Right renal cortex interstitium (tissue), 3 donors: ENCODE measurements at regions not wholly inside any gene's neighbourhood (a gene's known extent, or its start where the extent isn't known, plus 50 kb on each side); places are given as distances from the start of the nearest gene placed in this dataset.

Experiments used
- DNase-seq, 3 donors: peaks; one replicate each; pipeline ENCODE4 v3.0.0-alpha.2; 2013; ENCODE audit warnings: low read depth in 3 of 3, low spot score in 2 of 3

DNA sequence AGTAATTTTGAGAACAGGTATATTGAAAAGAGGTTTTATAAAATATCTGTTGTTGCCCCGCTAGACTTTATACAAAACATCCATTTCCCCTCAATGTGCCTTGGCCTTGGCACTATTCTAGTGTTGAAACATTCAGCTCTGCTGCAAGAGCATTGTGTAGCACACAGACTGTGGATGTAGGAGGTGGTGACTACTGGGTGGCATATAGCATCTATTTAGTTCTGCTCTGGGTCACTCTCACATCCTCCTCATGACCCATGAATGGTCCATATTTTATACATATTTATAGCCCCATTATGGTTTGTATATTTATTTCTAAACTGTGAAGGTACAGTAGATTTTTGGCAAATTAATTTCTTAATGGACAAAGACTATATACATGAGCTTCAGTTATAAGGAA is 1022.0 kb upstream of the CELF4 start:
- no peak for DNase-seq

DNA sequence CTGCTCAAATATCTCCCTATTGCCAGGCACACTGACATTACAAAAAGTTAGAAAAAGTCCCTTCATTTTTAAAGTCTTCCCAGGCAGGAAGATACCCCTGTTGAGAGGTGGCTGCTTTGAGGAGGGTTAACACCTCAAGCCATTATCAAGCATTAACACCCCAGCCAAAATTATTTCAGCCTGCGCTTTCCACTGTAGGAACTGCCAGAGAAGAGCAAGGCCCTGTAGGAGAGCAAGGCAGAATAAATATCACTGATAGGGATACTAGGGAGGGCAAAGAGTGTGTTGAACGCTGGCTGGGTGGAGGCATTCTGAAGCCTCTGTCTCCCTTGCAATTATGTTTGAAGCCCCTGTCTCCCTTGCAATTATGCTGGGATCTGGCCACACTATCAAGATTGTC is 1020.7 kb upstream of the CELF4 start:
- no peak for DNase-seq

DNA sequence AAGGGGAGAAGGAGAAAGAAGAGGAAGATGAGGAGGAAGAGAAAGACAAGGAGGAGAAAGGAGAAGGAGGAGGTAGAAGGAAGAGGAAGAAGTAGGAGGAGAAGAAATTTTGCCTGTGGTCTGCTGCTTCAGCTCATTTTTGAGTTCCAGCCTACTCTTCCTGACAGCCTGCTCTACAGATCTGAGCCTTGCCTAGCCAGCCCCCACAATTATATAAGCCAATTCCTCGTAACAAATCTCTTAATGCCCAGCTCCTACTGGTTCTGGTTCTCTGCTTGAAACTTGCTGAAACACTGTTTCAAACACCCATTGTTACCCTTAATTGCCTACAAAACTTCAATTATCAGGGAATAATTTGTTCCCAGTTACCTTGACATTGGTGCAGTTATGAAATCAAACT is 1014.2 kb upstream of the CELF4 start:
- no peak for DNase-seq

DNA sequence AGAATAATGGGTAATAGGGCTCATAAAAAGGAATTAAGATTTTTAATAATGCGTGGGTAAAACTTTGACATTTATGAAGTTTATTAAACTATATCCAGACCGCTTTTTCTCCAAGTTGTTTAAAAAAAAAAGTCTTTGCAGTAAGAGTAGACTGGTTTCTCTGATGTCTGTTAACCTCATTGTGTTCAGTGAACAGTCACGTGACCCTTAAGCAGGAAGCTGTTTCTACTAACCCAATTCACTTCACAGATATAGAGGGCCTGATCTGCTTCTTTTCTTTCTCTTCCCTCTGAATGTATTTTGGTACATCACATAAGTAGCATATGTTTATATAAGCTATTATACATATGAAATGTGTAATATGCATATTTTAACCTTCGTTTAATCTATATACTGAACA is 1011.3 kb upstream of the CELF4 start:
- DNase-seq, result no peak

DNA sequence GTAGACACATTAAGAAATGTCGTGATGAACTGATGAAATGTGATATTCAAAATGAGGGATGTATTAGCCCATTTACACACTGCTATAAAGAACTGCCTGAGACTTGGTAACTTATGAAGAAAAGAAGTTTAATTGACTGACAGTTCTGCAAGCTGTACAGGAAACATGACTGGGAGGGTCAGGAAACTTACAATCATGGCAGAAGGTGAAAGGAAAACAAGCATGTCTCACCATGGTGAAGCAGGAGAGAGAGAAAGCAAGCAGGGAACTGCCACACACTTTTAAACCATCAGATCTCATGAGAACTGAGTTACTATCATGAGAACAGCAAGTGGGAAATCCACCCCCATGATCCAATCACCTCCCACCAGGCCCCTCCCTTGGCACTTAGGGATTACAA is 1010.8 kb upstream of the CELF4 start:
- DNase-seq, result no peak

DNA sequence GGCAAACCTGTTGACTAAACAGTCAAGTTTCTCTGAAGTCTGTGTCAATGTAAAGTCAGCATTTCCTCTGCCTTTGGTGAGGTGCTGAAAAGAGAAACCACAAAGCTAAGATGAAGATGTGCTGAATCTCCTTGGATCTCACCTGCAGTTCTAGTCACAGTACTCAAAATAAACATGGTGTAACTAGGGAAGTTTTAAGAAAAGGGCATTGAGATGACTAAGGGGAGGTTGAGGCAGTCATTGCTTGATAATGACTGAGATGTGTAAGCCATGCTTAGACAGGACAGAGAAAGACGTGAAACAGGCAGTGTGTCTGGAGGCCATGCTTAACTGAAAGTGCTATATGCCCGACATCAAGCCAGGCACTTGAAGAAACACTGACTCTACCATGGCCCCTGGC is 1010.0 kb upstream of the CELF4 start:
- no peak for DNase-seq

DNA sequence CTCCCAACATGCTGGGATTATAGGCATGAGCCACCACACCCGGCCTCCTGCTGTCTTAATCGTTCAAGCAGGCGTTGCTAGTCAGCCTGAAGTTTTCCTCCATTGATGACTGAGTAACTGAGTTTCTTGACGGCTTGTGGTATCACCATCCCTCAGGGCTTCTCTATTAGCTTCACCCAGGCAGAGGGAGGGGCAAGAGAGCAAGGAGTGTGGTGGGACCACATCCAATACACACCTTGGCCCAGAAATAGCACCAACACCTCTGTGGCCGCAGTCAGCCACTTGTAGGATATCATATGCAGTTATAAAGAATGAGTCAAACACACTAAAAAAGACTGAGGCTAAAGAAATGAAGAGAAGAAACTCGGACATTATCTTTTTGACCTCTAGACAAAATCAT is 1009.4 kb upstream of the CELF4 start:
- no peak for DNase-seq

DNA sequence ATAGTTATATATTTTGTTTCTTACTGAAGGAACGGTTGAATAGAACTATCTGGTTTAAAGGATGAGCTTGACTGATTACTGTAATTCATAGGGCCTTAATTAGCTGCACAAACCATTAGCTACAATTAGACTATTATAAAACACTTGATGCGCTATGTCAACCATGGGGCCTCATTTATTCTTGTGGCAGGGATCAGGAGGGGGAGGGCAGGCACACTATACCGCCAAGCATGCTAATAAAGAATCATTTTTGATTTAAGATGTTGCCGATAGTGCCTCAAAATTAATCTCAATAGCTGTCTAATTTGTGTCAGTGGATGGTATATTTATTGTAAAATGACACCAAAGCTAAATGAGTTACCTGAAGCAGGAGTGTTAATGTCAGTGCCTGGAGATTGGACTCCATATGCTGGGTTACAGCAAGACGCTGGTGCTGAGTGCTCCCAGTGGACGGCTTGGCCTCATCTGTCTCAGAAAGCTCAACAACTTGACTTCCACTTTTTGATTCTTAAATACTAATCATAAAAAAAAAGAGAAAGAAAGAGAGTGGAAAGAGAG is 1007.0 kb upstream of the CELF4 start:
- DNase-seq, result no peak

DNA sequence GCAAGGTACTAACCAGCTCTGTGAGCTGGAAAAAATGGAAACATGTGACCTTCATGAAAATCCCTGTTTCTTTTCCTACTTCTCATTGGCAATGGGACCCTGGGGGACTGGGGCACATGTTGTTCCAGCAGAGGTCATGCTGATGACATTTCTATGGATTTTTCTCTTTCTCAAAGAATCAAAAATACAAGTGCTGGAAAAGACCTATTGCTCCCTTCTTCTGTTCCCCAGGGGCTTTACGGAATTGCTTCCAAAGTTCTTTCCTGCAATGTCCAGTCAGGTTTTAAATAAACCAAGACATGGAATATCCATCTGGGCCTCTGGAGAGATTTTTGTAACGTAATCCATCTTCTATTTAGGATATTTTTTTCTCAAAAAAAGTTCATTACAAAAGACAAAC is 1006.1 kb upstream of the CELF4 start:
- DNase-seq, result no peak

DNA sequence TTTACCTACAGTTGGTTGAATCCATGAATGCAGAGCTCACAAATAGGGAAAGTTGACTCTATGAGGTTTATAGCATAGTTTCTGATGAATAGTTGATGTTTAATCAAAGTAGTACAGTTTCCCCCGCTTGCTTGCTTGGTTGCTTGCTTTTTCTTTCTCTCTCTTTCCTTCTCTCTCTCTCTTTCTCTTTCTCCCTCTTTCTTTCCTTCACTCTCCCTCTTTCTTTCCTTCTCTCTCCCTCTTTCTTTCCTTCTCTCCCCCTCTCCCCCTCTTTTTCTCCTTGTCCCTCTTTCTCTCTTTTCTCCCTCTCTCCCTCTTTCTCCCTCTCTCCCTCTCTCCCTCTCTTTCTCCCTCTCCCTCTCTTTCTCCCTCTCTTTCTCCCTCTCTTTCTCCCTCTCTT is 999.9 kb upstream of the CELF4 start:
- no peak for DNase-seq

DNA sequence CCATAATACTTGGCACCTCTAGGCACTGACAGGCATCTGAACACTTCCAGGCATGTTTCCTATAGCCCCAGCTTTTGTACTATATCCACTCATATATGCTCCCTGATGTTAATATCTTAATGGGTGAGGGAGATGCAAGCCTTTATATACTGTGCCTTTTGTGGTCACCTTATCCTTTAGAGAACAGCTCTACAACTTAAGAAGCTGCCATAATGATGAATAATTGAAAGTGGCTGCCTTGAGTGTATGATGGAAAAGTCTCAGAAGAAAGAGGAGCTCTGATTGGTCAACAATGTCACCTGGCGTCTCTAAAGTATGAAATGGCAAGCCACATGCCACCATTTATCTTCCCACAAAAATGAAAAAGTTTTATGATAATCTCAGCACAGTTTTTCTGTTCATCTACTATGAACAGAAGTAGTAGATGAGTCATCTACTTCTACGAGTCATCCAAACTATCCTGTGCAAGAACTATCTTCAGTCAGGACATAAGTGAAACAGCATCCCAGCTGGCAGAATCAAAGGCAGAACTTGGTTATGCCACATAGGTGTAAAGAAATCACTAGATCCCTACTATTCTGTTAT is 997.9 kb upstream of the CELF4 start:
- no peak for DNase-seq

DNA sequence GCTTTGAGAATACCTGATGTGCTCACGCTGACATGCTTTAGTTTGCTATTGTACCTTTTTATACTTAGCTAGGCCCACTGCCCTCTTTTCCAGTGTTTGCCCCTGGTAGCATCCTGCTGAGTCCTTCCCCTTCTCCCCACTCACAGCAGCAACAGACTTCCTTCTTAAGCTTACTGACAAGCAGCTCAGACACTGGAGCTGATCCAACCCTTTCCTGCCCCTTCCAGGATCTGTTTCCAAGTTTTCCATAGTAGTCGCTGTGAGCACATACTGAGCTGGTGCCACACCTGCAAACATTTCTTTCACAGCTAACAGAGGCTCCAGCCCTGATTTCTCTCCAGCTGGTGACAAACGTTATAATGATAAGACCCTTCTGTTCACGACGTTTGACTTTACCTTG is 991.4 kb upstream of the CELF4 start:
- no peak for DNase-seq

DNA sequence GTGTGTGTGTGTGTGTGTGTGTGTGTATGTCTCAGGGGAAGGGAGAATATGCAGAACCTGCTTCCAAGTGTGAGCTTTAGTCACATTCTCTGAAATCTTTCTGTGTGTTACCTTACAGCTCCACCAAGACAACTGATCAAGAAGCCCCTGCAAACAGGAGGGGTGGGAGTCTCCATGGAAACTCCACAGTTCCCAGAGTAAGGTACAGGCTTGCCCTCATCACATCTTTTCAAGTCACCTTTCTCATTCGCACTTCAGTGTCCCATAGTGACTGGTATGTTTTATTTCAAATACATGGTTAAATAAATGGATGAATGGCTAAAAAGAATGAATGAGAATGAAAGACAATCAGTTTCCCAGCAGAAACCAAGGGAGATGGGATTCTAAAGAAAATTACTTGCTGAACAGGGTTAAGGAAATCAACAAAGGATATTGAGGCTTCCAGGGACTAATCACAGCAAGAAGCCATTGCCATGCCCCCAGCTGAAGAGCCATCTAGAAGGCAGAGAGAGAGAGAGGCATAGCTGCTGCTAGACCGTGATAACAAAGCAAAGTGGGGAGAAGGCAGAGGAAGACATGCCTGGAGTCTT is 987.2 kb upstream of the CELF4 start:
- DNase-seq, result no peak

DNA sequence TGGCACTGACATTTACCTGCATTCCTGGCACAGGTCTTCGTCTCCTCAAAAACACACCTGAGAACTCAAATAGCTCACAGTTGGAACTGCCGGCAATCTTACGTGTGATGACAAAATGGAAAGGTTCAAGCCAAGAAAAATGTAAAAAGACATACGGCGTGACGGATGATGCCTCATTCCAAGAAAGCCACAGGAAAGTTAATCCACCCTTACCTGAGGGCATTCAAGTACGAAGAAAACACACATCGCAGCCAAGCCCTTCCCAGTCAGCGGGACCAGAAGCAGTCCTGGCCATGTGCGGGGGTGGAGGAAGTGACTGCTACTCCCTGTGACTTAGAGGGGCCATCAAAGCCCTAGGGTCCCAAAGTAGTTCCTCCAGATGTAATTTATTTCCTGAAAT is 986.3 kb upstream of the CELF4 start:
- no peak for DNase-seq

DNA sequence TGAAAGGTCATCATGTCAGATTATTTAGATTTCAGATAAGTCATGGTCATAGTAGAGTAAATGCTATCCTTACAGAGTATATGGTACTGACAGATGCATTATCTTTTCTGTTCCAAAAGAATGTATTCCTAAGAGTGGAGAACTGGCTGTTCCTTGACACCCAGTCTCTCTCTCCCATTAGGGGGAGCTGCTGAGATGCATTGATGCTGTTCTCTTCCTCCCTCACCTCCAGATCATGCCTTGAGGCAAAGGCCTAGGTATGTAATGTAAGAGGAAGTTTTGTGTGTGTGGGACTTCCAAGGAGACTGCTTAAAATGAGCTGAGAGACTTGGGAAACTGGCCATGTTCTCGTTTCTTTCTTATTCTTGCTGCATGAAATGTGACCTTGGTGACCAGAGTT is 979.5 kb upstream of the CELF4 start:
- DNase-seq, result no peak

DNA sequence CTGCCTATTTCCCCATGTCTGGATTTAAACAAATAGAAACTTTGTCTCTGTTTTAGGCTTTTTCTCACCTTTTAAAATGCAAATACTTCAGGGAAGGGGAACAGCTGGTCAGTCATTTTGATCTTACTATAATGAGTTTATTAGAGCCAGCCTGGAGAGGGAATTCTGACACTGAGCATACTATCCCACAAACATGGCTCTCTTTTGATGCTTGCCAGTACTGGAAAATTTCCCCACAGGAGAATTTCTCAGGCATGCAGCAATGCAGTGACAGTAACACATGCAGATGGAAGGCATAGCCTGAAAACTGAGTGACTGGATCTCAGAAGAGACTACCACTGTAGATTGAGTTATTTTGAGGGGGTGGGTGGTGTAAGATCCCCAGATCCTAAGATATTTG is 974.3 kb upstream of the CELF4 start:
- DNase-seq, result no peak

DNA sequence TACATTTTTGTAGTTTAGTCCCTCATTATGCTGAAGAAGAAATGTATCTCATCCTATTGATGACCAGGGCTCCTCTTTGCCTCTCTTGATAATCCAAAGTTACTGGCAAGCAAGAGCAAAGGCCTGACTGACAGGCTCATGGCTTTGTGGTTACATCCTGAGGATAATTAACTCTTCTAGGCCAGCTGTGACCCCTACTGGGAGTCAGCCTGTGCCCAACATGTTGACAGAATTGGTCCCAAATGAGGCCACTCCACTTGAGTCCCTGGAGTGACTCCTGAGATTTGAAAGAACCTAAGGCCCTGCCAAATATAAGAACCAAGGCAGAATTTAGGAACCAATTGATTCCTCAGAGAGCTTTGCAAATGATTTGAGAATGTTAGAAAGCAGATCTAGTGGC is 973.8 kb upstream of the CELF4 start:
- no peak for DNase-seq

DNA sequence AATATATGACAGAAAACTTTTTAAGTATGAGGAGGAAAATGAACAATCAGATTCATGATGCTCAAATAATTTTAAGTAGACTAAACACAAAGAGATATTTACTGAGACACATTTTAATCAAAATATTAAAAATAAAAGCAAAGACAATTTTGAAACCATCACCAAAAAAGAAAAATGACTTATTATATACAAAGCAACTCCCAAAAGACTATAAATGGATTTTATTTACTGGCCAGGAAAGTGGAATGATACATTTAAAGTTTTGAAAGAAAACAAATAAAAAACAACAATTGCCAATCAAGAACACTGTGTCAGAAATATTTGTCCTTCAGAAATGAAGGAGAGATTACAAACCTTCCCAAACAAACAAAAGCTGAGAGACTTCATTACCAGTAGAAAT is 968.5 kb upstream of the CELF4 start:
- DNase-seq, result no peak

DNA sequence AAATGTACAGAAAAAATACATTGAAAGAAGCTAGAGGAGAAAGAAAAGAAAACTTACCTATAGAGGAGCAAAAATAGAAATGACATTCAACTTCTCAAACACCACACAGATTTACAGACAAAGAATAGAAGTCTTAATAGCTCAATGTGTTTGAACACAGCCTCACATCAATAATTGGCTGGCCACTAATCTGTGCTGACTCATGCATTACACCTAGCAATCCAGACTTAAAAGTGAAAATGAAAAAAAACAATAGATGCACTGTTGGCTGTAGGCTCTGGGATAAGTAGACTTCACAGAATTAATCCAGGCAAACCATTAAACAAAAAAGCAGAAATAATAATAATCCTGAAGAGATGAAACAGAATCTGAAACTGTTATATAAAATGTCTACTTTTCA is 961.3 kb upstream of the CELF4 start:
- DNase-seq, result no peak

DNA sequence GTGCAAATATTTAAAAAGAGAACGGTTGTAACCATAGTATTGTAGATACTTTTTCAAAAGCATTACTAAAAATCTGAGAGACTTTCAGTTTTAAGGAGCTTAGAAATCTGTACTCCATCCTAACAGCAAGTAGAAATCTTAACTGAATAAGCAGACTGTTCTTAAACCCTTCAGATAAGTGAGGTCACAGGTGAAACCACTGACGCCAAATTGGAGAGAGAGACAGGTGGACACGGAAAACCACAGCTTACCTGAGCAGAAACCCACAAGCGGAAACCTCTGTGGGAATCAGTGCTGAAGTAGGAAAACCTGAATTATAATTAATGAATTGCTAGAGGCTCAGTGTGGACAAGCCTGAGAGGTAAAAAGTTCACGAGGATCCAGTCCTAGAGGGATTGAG is 959.4 kb upstream of the CELF4 start:
- DNase-seq, result no peak

DNA sequence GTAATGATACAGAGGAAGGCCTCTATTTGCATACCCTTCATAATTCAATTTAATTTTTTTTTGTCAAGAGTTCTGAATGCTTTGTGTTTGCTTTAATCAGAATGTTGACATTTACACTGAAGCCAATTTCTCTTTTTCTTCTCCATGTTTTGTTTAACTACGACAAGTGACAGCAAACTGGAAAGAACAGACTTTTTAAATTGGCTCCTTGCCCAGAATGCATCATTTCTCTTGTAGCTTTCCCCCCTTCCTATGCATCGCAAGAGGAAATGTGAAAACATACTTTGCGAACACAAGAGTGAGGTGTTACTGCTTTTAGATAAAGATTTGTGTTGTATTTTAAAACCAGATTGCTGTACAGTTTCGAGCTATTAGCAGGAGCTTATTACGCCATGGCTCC is 955.2 kb upstream of the CELF4 start:
- DNase-seq, result peak; percentile 23 to 56 (median 35)

DNA sequence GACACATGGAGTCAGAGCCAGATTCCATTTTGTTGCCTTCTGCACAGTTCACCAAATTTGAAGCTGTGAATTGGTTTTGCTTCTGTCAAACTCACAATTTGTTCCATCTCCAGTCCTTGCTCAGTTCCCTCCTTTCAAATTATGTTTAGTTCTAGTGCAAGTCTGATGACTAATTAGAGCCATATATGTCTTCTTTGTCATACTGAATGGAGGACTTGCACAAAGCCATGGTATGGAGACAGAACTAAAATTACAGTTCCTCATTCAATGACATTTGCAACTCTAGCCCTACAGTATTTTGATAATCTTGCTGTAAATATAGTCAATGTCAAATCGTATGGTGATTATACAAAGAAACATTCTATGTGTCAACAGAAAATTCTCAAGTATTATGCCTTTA is 936.9 kb upstream of the CELF4 start:
- no peak for DNase-seq

DNA sequence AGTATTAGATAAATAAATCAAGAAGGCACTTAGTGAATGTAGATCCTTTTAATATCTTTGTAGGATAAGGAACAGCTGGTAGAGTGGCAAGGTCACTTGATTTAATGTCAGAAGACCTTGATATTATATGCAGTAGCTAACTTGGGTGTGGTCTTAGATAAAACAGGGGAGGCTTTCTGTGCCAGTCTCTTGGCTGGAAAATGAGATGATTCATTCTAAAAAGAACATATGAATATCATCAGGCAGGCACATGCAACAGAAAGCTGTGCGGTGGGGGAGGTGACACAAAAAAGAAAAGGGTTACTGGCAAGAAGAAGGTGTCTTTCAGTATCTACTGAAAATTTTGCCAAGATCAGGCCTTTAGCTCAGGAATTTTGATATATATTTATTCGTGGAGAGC is 931.7 kb upstream of the CELF4 start:
- no peak for DNase-seq
